PC-3 (cell line): ENCODE measurements at regions not wholly inside any gene's neighbourhood (a gene's known extent, or its start where the extent isn't known, plus 50 kb on each side); places are given as distances from the start of the nearest gene placed in this dataset.

Experiments used
- EZH2 ChIP-seq: fragments of 300-600 bp; sonication (generic); IDR thresholded peaks from one replicate; pipeline ENCODE4 v1.6.1; 2017; ENCODE audit warnings: antibody characterized with exemption, mild to moderate bottlenecking, low read length; ENCODE audit not compliant: unreplicated experiment
- EZH2phosphoT487 ChIP-seq: fragments of 300-600 bp; sonication (generic); IDR thresholded peaks from 2 replicates; pipeline ENCODE4 v1.6.1; 2018; ENCODE audit warnings: mild to moderate bottlenecking, antibody characterized with exemption, low read length, borderline replicate concordance
- TF ChIP-seq, protein P1 (sequence below): fragments of 300-600 bp; sonication (generic); conservative IDR thresholded peaks from 2 replicates; pipeline ENCODE4 v1.5.1; 2017; ENCODE audit warnings: antibody characterized with exemption, low read depth, mild to moderate bottlenecking, low read length

DNA sequence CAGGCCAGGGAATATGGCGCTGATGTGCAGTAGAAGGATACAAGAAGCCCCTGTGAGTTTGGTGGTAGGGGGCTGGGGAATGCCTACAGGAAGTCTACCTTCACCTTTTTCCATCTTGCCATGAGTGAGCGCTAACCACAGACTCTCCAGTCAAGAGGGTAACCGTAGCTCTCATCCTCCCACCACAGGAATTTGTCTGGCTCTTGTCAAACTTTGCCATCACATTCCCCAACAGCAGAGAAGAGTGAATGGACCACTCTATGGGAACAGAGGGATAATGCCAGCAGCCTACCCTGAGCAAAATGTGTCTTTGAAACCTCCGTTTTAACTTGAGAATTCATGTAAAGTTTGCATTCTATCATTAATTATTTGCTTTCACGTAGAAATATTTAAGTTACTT is 168.3 kb downstream of the NRP2 start:
- TF ChIP-seq EZH2 (no peak), EZH2phosphoT487 (no peak)
- TF ChIP-seq, protein P1, sequence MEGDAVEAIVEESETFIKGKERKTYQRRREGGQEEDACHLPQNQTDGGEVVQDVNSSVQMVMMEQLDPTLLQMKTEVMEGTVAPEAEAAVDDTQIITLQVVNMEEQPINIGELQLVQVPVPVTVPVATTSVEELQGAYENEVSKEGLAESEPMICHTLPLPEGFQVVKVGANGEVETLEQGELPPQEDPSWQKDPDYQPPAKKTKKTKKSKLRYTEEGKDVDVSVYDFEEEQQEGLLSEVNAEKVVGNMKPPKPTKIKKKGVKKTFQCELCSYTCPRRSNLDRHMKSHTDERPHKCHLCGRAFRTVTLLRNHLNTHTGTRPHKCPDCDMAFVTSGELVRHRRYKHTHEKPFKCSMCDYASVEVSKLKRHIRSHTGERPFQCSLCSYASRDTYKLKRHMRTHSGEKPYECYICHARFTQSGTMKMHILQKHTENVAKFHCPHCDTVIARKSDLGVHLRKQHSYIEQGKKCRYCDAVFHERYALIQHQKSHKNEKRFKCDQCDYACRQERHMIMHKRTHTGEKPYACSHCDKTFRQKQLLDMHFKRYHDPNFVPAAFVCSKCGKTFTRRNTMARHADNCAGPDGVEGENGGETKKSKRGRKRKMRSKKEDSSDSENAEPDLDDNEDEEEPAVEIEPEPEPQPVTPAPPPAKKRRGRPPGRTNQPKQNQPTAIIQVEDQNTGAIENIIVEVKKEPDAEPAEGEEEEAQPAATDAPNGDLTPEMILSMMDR = no peak
